ENCODE measurements at regions not wholly inside any gene's neighbourhood (a gene's known extent, or its start where the extent isn't known, plus 50 kb on each side); places are given as distances from the start of the nearest gene placed in this dataset.

- Histone ChIP-seq H3K4me1 (ENCODE audit: control insufficient read depth, insufficient read depth, low read length) (peaks cover 6% of the 10 kb centered on the region; the same call in 1 of the 2 replicates), H3K36me3 (ENCODE audit: control insufficient read depth in 2 of 2, insufficient read depth in 1 of 2, low read length in 2 of 2) (no peaks in the 10 kb centered on the region), H3K27ac (ENCODE audit: extremely low read depth, low read depth, low read length) (no peak overlapping the region), H3K4me3 (ENCODE audit: low read depth, low read length) (no peak overlapping the region), H3K9me3 (ENCODE audit: control insufficient read depth, insufficient read depth, low read depth, low read length) (no peaks in the 10 kb centered on the region)
- no peak for TF ChIP-seq ZNF140 (tag by site-specific recombination; IDR thresholded peaks at IDR 0.05)
- CTCF ChIA-PET = interaction anchor here (0.7 kb wide), 1 partner anchor 66 kb away, joined by 3 read pairs; no protein-coding TSS in a partner anchor
- POLR2A ChIA-PET = no interaction called here
Measured at GRCh38 chr10:85319826-85320225, 991.4 kb downstream of the CCSER2 start.

GRCh38 chr10:85333594-85333993 is 1005.2 kb downstream of the CCSER2 start:
- no peak overlapping the region for H3K27ac ChIP-seq (ENCODE audit: extremely low read depth, low read depth, low read length)
- ChIA-PET CTCF (no interaction called here), POLR2A (no interaction called here)
- H3K4me3 ChIP-seq (ENCODE audit: low read depth, low read length) = no peak overlapping the region
- H3K36me3 ChIP-seq (ENCODE audit: control insufficient read depth in 2 of 2, insufficient read depth in 1 of 2, low read length in 2 of 2) = no peaks in the 10 kb centered on the region
- no peaks in the 10 kb centered on the region for H3K9me3 ChIP-seq (ENCODE audit: control insufficient read depth, insufficient read depth, low read depth, low read length)
- no peaks in the 10 kb centered on the region for H3K4me1 ChIP-seq (ENCODE audit: control insufficient read depth, insufficient read depth, low read length)
- TF ChIP-seq ZNF558 (tag by site-specific recombination; IDR thresholded peaks at IDR 0.05) (no peak), ZBTB11 (tag by site-specific recombination; conservative IDR thresholded peaks at IDR 0.05; ENCODE audit: low read depth) (no peak), ZNF596 (tag by site-specific recombination; IDR thresholded peaks at IDR 0.05) (no peak), ZNF600 (tag by site-specific recombination; IDR thresholded peaks at IDR 0.05) (no peak), ZIC2 (tag by site-specific recombination; IDR thresholded peaks at IDR 0.05) (no peak), ZNF175 (tag by site-specific recombination; IDR thresholded peaks at IDR 0.05) (no peak), ZNF280C (tag by site-specific recombination; IDR thresholded peaks at IDR 0.05) (no peak), ZNF701 (tag by site-specific recombination; IDR thresholded peaks at IDR 0.05) (no peak), ZNF398 (tag by site-specific recombination; IDR thresholded peaks at IDR 0.05) (no peak), PBX3 (CRISPR knock-in tag; IDR thresholded peaks at IDR 0.05) (no peak), ZNF610 (tag by site-specific recombination; IDR thresholded peaks at IDR 0.05; ENCODE audit: borderline replicate concordance) (no peak), SP7 (tag by site-specific recombination; IDR thresholded peaks at IDR 0.05) (no peak), ZNF623 (tag by site-specific recombination; IDR thresholded peaks at IDR 0.05) (no peak), ZNF843 (tag by site-specific recombination; IDR thresholded peaks at IDR 0.05) (no peak)
